Skeletal muscle tissue (tissue), 3 donors: ENCODE measurements at regions not wholly inside any gene's neighbourhood (a gene's known extent, or its start where the extent isn't known, plus 50 kb on each side); places are given as distances from the start of the nearest gene placed in this dataset.

Experiments used
- H3K27ac ChIP-seq: one replicate; pipeline ENCODE4 v1.7.0; 2013; ENCODE audit warnings: mild to moderate bottlenecking, low read depth, low read length, inconsistent platforms
- H3K27me3 ChIP-seq, 3 donors: one replicate each; pipeline ENCODE4 v1.7.0; 2013; ENCODE audit warnings: low read length in 3 of 3; ENCODE audit not compliant: control insufficient read depth in 3 of 3, insufficient read depth in 3 of 3
- H3K36me3 ChIP-seq, 3 donors: one replicate each; pipeline ENCODE4 v1.7.0; 2013; ENCODE audit warnings: low read length in 3 of 3; ENCODE audit not compliant: control insufficient read depth in 3 of 3, insufficient read depth in 3 of 3
- H3K4me1 ChIP-seq, 3 donors: one replicate each; pipeline ENCODE4 v1.7.0; 2013; ENCODE audit warnings: low read length in 3 of 3, mild to moderate bottlenecking in 3 of 3; ENCODE audit not compliant: control insufficient read depth in 3 of 3, insufficient read depth in 3 of 3
- H3K4me3 ChIP-seq, 3 donors: one replicate each; pipeline ENCODE4 v1.7.0; 2013; ENCODE audit warnings: low read length in 3 of 3
- H3K9ac ChIP-seq, 3 donors: one replicate each; pipeline ENCODE4 v1.7.0; 2013; ENCODE audit warnings: low read length in 3 of 3, mild to moderate bottlenecking in 3 of 3, moderate library complexity in 2 of 3, low read depth in 1 of 3
- H3K9me3 ChIP-seq, 3 donors: one replicate each; pipeline ENCODE4 v1.7.0; 2013; ENCODE audit warnings: low read length in 3 of 3; ENCODE audit not compliant: control insufficient read depth in 3 of 3
- donor health status: Osteomylitis.

DNA sequence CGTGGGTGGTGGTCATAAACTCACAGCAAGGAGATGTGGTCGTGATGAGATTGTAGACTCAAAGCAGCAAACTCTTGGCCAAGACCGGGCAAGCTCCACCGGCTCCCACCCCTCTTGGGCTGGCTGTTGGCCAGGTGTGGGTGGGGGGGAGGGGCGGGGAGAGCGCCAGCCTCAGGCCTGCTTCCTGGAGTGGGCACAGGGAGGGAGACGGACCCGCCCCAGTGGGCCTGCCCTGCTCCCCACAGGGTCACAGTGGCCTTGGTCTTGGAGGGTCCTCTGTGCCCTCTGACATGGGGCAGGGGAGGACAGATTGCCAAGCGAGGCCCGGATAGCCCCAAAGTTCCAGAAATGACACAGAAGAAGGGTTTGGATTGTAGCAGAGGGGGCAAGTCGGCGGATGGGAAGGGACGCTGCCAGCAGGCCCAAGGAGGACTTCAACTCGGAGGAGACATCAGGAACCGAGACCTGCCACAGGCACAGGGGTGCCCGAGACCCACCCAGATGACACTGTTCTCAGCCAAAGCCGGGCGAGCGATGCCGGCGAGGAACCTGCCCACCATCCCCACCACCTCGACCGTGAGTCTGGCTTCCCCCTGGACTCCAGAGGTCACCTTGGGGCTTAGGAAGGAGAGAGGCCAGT is 85.4 kb upstream of the ACTRT2 start:
- Histone ChIP-seq H3K9me3 (peaks cover 1 to 7% (median 2%) of the 10 kb centered on the region in 3 donors), H3K36me3 (no peaks in the 10 kb centered on the region), H3K27me3 (peaks cover 24 to 53% (median 47%) of the 10 kb centered on the region in 3 donors), H3K4me3 (no peak overlapping the region), H3K27ac (no peak overlapping the region), H3K4me1 (no peaks in the 10 kb centered on the region), H3K9ac (no peak overlapping the region)

DNA sequence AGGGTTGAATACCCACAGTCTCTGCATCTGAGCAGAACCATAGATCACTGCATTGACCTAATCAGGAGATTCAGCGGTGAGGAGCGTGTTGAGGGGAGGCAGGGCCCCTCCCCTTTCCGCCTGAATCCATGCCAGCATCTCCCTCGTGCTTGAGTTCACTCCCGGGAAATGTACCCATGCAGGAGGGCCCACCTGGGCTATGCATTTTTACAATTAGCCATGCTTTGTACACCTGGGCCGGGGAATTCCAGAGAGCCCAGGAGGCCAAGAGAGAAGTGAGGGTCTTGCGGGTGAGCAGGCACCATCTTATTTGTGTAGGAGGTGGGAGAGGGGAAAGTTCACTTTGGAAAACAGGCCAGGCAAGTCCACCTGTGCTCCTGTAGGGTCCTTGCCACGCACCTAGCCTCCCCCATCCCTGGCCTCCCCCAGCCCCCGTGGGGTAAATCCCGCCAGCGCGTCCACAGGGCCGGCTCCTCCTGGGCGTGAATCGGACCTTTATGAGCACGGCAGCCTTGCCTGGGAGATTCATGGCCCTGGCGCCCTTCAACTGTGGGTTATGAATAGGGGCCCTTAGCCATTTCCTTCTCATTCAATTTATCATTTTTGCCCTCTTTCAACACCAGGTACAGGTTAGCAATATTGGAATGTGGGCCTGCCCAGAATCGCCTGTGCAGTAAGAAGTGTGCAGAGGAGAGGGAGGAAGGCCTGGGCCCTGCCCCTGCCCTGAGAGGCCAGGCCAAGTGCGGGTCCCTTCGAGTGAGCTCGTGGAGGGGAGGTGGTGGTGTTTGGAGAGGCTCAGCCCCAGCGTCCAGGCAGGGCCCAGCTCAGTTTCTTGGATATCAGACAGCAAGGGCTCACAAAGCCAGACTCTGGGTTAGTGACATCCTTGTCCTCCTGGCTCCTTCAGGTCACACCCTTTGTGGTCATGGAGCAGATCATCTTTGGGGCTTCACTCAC is 84.4 kb upstream of the ACTRT2 start:
- H3K36me3 ChIP-seq = no peaks in the 10 kb centered on the region
- peaks cover 3 to 8% (median 7%) of the 10 kb centered on the region in 3 donors for H3K9me3 ChIP-seq
- no peak overlapping the region for H3K27ac ChIP-seq
- peaks cover 15 to 46% (median 37%) of the 10 kb centered on the region in 3 donors for H3K27me3 ChIP-seq
- no peaks in the 10 kb centered on the region for H3K4me1 ChIP-seq
- no peak overlapping the region for H3K4me3 ChIP-seq
- H3K9ac ChIP-seq = no peak overlapping the region

GRCh38 chr1:2937805-2938204 is 83.5 kb upstream of the ACTRT2 start:
- H3K27ac ChIP-seq = no peak overlapping the region
- H3K4me3 ChIP-seq = no peak overlapping the region
- no peak overlapping the region for H3K9ac ChIP-seq
- peaks cover 3 to 8% (median 7%) of the 10 kb centered on the region in 3 donors for H3K9me3 ChIP-seq
- H3K27me3 ChIP-seq = peaks cover 6 to 39% (median 27%) of the 10 kb centered on the region in 3 donors
- H3K36me3 ChIP-seq = no peaks in the 10 kb centered on the region
- no peaks in the 10 kb centered on the region for H3K4me1 ChIP-seq

GRCh38 chr1:2939041-2939552 is 82.2 kb upstream of the ACTRT2 start:
- Histone ChIP-seq H3K36me3 (no peaks in the 10 kb centered on the region), H3K4me1 (no peaks in the 10 kb centered on the region), H3K4me3 (no peak overlapping the region), H3K9ac (no peak overlapping the region), H3K27me3 (peaks cover 4 to 34% (median 18%) of the 10 kb centered on the region in 3 donors), H3K9me3 (peaks cover 3 to 8% (median 7%) of the 10 kb centered on the region in 3 donors), H3K27ac (no peak overlapping the region)

DNA sequence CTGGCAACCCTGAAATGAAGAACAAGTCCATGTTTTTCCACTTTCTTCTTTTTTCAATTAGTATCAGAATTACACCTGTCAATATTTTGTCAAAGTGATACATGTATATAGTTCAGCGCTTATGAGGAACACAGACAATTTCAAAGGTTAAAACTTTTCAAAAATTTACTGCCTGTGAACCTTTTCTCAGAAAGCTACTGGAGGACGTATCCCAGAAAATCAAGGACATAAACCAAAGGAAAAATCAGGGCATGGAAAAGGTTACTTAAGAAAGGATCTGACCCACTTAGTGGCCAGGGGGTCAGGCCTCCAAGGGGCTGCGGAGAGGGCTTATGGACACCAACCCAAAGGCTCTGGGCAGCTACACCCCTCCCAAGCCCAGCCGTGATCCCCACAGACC is 81.1 kb upstream of the ACTRT2 start:
- Histone ChIP-seq H3K36me3 (no peaks in the 10 kb centered on the region), H3K27ac (no peak overlapping the region), H3K9ac (no peak overlapping the region), H3K4me3 (no peak overlapping the region), H3K4me1 (no peaks in the 10 kb centered on the region), H3K9me3 (peaks cover 3 to 8% (median 7%) of the 10 kb centered on the region in 3 donors), H3K27me3 (peaks cover 14 to 25% (median 20%) of the 10 kb centered on the region in 3 donors)

DNA sequence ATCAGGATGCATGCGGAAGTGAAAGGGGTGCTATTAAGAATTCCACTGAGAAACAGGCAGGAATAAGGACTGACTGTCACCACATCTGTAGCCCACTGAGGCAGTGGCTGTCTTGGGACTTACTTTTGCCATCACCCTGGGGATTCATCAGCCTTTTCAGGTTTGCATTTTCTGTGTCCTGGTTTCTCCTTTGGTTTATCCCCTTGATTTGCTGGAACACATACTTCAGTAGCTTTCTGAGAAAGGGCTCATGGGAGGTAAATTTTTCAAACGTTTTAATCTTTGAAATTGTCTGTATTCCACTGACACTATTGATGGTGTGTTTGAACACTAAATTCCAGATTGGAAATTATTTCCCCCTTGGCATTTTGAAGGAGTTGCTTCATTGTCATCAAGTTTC is 80.2 kb upstream of the ACTRT2 start:
- Histone ChIP-seq H3K4me3 (no peak overlapping the region), H3K27me3 (peaks cover 17 to 26% (median 23%) of the 10 kb centered on the region in 3 donors), H3K27ac (no peak overlapping the region), H3K9me3 (peaks cover 3 to 8% (median 7%) of the 10 kb centered on the region in 3 donors), H3K36me3 (no peaks in the 10 kb centered on the region), H3K9ac (no peak overlapping the region), H3K4me1 (no peaks in the 10 kb centered on the region)

DNA sequence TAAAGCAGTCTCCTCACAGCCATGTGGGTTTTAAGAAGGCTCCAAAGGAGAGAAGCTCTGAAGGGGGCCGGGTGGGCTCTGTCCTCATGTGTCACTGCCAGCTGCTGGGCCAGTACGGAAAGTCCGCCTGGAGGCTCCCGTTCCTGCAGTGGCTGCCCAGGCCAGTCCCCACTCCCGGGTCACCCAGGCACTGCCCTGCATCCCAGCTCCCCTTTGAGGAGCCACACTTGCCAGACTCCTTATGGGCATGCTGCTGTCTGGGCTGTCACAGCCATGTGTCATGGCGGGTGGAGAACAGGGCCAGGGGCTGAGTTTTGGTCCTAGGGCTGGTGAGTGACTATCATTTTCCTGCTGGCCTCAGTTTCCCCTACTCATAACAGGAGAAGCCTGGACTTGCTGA is 79.4 kb upstream of the ACTRT2 start:
- Histone ChIP-seq H3K27ac (no peak overlapping the region), H3K27me3 (peaks cover 17 to 30% (median 27%) of the 10 kb centered on the region in 3 donors)

DNA sequence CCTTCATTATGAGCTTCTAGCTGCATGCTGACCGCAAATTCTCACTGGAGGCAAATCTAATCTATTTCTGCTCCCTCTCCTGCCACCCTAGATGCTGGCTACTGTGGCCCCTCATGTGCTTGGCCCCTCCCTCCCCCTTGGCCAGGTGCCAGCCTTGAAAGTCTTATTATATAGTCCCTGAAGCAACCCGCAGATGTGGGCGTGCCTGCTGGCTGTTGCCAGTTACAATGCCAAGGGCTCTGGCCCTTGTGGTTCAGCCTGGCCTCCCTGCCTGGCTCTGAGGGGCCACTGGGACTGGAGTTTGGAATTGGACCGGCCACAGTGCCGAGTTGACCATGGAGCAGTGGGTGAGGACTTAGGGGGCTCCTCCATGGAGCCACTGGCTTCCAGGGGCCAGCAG is 78.9 kb upstream of the ACTRT2 start:
- no peaks in the 10 kb centered on the region for H3K36me3 ChIP-seq
- H3K27ac ChIP-seq = no peak overlapping the region
- no peak overlapping the region for H3K4me3 ChIP-seq
- H3K9me3 ChIP-seq = peaks cover 3 to 8% (median 7%) of the 10 kb centered on the region in 3 donors
- peaks cover 17 to 35% (median 31%) of the 10 kb centered on the region in 3 donors for H3K27me3 ChIP-seq
- no peaks in the 10 kb centered on the region for H3K4me1 ChIP-seq
- no peak overlapping the region for H3K9ac ChIP-seq

More for the DNA sequence above, 79.4 kb upstream of the ACTRT2 start:
- H3K4me1 ChIP-seq = no peaks in the 10 kb centered on the region
- H3K9ac ChIP-seq = no peak overlapping the region
- no peak overlapping the region for H3K4me3 ChIP-seq
- peaks cover 3 to 8% (median 7%) of the 10 kb centered on the region in 3 donors for H3K9me3 ChIP-seq
- H3K36me3 ChIP-seq = no peaks in the 10 kb centered on the region

DNA sequence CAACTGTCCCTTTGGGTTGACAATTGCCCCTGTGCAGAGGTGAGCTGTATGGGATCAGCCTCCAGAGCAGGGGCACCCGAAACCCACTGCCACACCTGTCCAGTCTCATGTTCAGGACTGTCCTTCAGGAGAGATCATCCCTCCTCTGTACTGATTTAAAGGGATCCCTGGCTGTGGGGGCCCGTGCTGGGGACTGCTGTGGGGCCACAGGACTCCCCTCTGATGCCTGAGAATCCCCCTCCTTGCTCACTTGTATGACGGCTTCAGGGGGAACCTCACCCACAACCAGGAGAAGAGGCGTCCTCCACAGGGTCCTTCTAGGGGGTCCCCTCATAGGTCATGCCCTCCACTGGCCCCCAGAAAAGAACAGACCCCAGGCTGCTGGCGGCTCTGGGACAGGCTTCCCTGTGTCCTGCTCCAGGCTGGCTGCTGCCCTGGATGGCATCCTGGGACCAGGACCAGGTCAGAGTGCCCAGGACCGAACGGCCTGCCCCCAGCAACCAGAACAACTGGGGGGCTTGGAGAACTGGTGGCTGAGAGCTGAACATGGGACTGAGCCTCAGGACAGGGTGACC is 77.5 kb upstream of the ACTRT2 start:
- H3K36me3 ChIP-seq = no peaks in the 10 kb centered on the region
- peaks cover 26 to 44% (median 39%) of the 10 kb centered on the region in 3 donors for H3K27me3 ChIP-seq
- H3K9ac ChIP-seq = no peak overlapping the region
- H3K4me1 ChIP-seq = no peaks in the 10 kb centered on the region
- H3K9me3 ChIP-seq = peaks cover 0 to 8% (median 3%) of the 10 kb centered on the region in 3 donors
- no peak overlapping the region for H3K27ac ChIP-seq
- no peak overlapping the region for H3K4me3 ChIP-seq
